ENCODE measurements at regions not wholly inside any gene's neighbourhood (a gene's known extent, or its start where the extent isn't known, plus 50 kb on each side); places are given as distances from the start of the nearest gene placed in this dataset.
"Not testable (repeated sequence)": the region's sequence is repeated elsewhere in the genome, so short reads cannot be mapped to it uniquely, and the experiment has no call there.

DNA sequence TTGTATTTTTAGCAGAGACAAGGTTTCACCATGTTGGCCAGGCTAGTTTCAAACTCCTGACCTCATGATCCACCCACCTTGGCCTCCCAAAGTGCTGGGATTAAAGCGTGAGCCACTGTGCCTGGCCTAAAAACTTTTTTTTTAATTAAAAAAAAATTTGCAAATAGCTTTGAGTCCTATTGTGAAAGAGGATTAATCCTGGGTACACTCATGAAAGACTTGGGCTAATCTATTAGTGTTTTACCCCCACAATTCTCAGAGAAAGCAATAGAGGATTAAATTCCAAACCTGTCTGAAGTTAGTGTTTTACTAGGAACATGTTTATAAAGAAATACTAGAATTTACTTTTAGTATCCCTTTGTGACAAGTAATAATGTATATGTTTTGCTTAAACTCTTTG, 76.9 kb upstream of the ITGB1 start:
- H3K4me1 Mint-ChIP-seq (ENCODE audit: unreplicated experiment), result peaks cover 5% of the 10 kb centered on the region
- no peaks in the 10 kb centered on the region for H3K36me3 Mint-ChIP-seq (ENCODE audit: unreplicated experiment)
- TF ChIP-seq, protein P1, sequence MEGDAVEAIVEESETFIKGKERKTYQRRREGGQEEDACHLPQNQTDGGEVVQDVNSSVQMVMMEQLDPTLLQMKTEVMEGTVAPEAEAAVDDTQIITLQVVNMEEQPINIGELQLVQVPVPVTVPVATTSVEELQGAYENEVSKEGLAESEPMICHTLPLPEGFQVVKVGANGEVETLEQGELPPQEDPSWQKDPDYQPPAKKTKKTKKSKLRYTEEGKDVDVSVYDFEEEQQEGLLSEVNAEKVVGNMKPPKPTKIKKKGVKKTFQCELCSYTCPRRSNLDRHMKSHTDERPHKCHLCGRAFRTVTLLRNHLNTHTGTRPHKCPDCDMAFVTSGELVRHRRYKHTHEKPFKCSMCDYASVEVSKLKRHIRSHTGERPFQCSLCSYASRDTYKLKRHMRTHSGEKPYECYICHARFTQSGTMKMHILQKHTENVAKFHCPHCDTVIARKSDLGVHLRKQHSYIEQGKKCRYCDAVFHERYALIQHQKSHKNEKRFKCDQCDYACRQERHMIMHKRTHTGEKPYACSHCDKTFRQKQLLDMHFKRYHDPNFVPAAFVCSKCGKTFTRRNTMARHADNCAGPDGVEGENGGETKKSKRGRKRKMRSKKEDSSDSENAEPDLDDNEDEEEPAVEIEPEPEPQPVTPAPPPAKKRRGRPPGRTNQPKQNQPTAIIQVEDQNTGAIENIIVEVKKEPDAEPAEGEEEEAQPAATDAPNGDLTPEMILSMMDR (IDR thresholded peaks at IDR 0.05), result no peak
- H3K4me3 Mint-ChIP-seq (ENCODE audit: unreplicated experiment), result no peak overlapping the region
- DNase-seq (ENCODE audit: extremely low spot score, unreplicated experiment), result no peak
- no peak overlapping the region for H3K27ac Mint-ChIP-seq (ENCODE audit: unreplicated experiment)
- H3K27me3 Mint-ChIP-seq (ENCODE audit: unreplicated experiment), result no peaks in the 10 kb centered on the region
- no peaks in the 10 kb centered on the region for H3K9me3 Mint-ChIP-seq (ENCODE audit: unreplicated experiment)

DNA sequence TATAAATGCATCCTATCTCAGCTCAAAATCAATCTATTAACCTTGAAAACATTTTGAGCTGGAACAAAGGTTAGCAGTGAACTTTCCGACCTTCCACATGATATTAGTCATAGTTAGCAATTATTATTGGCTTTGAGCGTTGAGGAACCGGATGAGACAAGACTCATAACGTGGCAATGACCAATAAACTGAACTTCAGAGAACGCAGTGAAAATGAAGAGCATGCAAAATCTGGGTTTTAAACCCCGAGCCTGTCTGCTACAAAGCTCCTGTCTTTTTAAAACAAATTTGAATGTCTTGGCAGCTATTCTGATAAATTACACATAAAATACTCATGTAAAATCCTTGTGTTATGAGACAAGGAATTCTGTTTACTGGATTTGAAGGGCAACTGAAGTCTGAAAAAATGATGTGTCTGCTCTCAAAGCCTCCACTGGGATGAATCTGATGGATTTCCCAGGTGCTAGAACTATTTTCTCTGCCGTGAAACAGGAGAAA, 74.7 kb upstream of the ITGB1 start:
- TF ChIP-seq, protein P1 (IDR thresholded peaks at IDR 0.05), result no peak
- DNase-seq (ENCODE audit: extremely low spot score, unreplicated experiment), result no peak
- H3K27ac Mint-ChIP-seq (ENCODE audit: unreplicated experiment), result no peak overlapping the region
- no peaks in the 10 kb centered on the region for H3K36me3 Mint-ChIP-seq (ENCODE audit: unreplicated experiment)
- H3K27me3 Mint-ChIP-seq (ENCODE audit: unreplicated experiment), result no peaks in the 10 kb centered on the region
- peaks cover 5% of the 10 kb centered on the region for H3K4me1 Mint-ChIP-seq (ENCODE audit: unreplicated experiment)
- H3K4me3 Mint-ChIP-seq (ENCODE audit: unreplicated experiment), result no peak overlapping the region
- H3K9me3 Mint-ChIP-seq (ENCODE audit: unreplicated experiment), result no peaks in the 10 kb centered on the region

DNA sequence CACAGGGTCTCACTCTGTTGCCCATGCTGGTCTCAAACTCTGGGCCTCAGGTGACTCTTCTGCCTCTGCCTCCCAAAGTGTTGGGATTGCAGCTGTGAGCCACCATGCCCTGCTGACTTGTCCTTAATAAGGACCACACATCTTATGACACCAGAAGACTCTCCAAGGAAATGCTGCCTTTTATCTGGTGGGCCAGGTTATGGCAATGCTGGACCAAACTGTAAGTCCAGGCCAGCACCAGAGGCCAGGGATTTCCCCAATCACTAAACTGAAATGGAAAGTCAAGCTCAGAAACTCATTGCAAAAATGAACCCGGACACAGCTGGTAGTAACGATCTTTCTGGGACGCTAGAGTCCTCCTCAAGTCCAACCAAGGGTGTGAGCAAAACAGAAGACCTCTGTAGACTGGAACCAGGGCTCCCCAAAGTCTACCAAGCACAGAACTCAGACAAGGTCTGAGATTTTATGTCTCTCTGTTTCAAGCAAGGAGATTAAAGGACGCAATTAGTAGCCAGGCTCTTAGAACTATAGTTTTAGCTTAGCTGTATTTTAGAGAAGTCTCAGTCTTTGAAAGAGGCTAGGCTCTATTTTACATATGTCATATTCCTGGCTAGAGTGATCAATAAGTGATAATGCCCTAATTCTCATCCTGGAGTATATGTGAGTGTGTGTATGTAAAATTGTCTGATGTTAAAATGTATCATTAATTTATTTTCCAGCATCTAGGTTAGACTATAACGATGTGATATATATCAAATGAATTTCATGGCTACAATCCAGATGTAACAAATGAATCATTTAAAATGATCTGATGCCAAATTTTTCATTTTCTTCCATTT, 74.0 kb upstream of the ITGB1 start:
- Mint-ChIP-seq H3K4me3 (ENCODE audit: unreplicated experiment) (no peak overlapping the region), H3K4me1 (ENCODE audit: unreplicated experiment) (peaks cover 5% of the 10 kb centered on the region), H3K27ac (ENCODE audit: unreplicated experiment) (no peak overlapping the region), H3K27me3 (ENCODE audit: unreplicated experiment) (no peaks in the 10 kb centered on the region), H3K36me3 (ENCODE audit: unreplicated experiment) (no peaks in the 10 kb centered on the region), H3K9me3 (ENCODE audit: unreplicated experiment) (no peaks in the 10 kb centered on the region)
- TF ChIP-seq, protein P1 (IDR thresholded peaks at IDR 0.05), result no peak
- DNase-seq (ENCODE audit: extremely low spot score, unreplicated experiment), result no peak

DNA sequence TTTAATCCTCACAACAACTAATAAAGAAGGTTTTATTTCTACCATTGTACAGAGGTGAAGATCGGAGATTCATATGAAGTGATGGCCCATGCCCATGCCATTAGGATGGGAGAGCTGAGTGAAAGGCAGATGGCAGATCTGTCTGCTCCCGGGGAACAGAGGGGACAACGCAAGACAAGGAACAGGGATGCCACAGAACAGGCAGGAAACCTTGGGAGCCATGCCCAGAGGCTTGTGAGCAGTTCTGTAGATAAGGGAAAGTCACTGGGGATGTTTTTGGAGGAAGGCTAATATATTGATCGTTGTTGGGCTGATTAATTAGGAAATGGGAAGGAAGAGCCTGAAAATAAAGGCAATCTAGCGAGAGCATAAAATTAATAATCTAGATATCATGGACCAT, 73.1 kb upstream of the ITGB1 start:
- Mint-ChIP-seq H3K27me3 (ENCODE audit: unreplicated experiment) (no peaks in the 10 kb centered on the region), H3K27ac (ENCODE audit: unreplicated experiment) (no peak overlapping the region), H3K9me3 (ENCODE audit: unreplicated experiment) (no peaks in the 10 kb centered on the region), H3K4me3 (ENCODE audit: unreplicated experiment) (no peak overlapping the region), H3K36me3 (ENCODE audit: unreplicated experiment) (no peaks in the 10 kb centered on the region), H3K4me1 (ENCODE audit: unreplicated experiment) (peaks cover 10% of the 10 kb centered on the region)
- DNase-seq (ENCODE audit: extremely low spot score, unreplicated experiment), result no peak
- TF ChIP-seq, protein P1 (IDR thresholded peaks at IDR 0.05), result no peak

DNA sequence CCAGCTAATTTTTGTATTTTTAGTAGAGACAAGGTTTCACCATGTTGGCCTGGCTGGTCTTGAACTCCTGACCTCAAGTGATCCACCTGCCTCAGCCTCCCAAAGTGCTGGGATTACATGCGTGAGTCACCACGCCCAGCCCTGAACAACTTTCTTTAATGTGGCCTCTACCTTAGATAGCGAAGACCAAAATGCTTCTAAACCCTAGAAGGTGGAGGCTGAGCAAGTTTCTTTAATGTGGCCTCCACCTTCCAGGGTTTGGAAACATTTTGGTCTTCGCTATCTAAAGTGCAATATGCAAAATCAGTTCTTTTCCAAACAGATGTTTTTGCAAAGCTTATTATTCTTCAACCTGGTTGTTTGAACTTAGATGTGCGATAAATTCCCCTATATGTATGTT, 70.5 kb upstream of the ITGB1 start:
- not testable (repeated sequence) for H3K36me3 Mint-ChIP-seq (ENCODE audit: unreplicated experiment); H3K27ac Mint-ChIP-seq (ENCODE audit: unreplicated experiment); H3K9me3 Mint-ChIP-seq (ENCODE audit: unreplicated experiment); H3K27me3 Mint-ChIP-seq (ENCODE audit: unreplicated experiment); DNase-seq (ENCODE audit: extremely low spot score, unreplicated experiment); H3K4me3 Mint-ChIP-seq (ENCODE audit: unreplicated experiment)
- H3K4me1 Mint-ChIP-seq (ENCODE audit: unreplicated experiment), result peaks cover 10% of the 10 kb centered on the region

All from osteocyte (in vitro differentiated cells).